ENCODE measurements at regions not wholly inside any gene's neighbourhood (a gene's known extent, or its start where the extent isn't known, plus 50 kb on each side); places are given as distances from the start of the nearest gene placed in this dataset.

DNA sequence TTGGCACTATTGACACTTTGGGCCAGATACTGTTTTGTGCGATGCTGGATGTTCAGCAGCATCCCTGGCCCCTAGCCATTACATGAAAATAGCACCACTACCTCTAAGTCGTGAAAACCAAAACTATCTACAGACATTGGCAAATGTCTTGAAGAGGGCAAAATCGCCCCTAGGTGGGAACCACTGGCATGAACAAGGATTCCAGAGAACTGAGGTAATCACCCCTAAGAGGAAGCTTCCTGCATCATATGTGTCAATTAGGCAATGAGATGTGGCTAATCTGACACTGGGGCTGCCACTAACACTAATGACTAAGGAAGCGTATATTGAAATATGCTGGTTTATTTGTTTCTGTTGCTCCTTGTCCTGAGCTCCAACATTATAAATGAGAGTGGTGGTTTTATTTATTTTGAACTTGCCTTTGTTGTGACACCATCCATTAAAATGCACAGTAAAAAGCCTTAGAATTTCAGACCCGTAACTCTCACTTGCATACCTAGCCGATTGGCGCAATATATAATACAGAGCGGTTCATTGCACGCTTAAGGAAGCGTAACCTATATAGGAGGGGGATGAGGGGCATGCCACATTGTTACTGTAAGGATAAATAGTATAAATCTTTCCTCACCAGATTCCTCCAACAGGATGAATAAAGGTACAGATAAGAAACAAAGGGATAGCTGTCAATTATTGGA, 299.8 kb upstream of the CNTN4 start:
- Mint-ChIP-seq H3K36me3 (ENCODE audit: low read depth) (no peaks in the 10 kb centered on the region), H3K27me3 (no peaks in the 10 kb centered on the region), H3K4me1 (no peaks in the 10 kb centered on the region), H3K9me3 (peaks cover 5% of the 10 kb centered on the region), H3K27ac (no peak overlapping the region), H3K4me3 (no peak overlapping the region)
- POLR2A ChIA-PET = no interaction called here
- DNase-seq (no peak), ATAC-seq (ENCODE audit: low read depth) (no peak)
- intact Hi-C loops (cut with micrococcal nuclease) = no loop called here
- TF ChIP-seq, protein P1, sequence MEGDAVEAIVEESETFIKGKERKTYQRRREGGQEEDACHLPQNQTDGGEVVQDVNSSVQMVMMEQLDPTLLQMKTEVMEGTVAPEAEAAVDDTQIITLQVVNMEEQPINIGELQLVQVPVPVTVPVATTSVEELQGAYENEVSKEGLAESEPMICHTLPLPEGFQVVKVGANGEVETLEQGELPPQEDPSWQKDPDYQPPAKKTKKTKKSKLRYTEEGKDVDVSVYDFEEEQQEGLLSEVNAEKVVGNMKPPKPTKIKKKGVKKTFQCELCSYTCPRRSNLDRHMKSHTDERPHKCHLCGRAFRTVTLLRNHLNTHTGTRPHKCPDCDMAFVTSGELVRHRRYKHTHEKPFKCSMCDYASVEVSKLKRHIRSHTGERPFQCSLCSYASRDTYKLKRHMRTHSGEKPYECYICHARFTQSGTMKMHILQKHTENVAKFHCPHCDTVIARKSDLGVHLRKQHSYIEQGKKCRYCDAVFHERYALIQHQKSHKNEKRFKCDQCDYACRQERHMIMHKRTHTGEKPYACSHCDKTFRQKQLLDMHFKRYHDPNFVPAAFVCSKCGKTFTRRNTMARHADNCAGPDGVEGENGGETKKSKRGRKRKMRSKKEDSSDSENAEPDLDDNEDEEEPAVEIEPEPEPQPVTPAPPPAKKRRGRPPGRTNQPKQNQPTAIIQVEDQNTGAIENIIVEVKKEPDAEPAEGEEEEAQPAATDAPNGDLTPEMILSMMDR (IDR thresholded peaks at IDR 0.05) = no peak
- CTCF ChIA-PET = no interaction called here

DNA sequence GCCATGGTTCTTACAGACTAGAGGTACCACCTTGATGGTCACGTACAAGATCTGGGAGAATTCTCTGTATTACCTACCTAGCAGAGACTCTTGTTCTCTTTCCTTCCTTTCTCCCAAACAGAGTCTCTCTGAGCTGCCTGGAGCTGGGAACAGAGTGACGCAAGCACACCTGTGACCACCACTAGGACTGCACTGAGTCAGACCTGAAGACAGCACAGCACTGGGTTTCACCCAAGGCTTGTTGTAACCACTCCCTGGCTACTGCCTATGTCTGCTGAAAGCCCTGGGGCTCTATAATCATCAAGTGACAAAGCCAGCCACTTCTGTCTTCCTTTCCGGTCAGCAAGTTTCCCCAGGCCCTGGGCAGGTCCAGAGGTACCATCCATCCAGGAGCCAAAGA, 293.3 kb upstream of the CNTN4 start:
- ChIA-PET POLR2A (no interaction called here), CTCF (no interaction called here)
- Mint-ChIP-seq H3K36me3 (ENCODE audit: low read depth) (no peaks in the 10 kb centered on the region), H3K9me3 (peaks cover 12% of the 10 kb centered on the region), H3K4me1 (no peaks in the 10 kb centered on the region), H3K4me3 (no peak overlapping the region), H3K27ac (no peak overlapping the region), H3K27me3 (no peaks in the 10 kb centered on the region)
- TF ChIP-seq, protein P1 (IDR thresholded peaks at IDR 0.05) = no peak
- no peak for DNase-seq
- intact Hi-C loops (cut with micrococcal nuclease) = no loop called here
- ATAC-seq (ENCODE audit: low read depth) = no peak

DNA sequence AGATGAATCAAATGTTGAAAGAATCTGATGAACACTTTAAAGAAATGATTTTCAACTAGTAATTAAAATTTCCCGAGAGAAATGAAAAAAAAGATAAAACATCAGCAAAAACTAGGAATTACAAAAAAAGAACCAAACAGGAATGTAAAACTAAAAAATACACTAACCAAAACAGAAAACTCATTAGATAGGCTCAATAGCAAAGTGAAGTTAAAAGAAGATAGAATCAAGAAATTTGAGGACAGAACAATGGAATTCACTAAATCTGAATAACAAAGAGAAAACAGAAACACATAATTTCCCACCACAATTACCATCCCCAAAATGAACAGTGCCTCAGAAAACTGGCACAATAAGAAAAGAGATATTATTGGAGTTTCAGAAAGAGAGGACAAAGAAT, 290.1 kb upstream of the CNTN4 start:
- peaks cover 8% of the 10 kb centered on the region for H3K9me3 Mint-ChIP-seq
- intact Hi-C loops (cut with micrococcal nuclease) = no loop called here
- no peaks in the 10 kb centered on the region for H3K36me3 Mint-ChIP-seq (ENCODE audit: low read depth)
- H3K4me3 Mint-ChIP-seq = no peak overlapping the region
- H3K27me3 Mint-ChIP-seq = no peaks in the 10 kb centered on the region
- no peak for DNase-seq
- no peak overlapping the region for H3K27ac Mint-ChIP-seq
- ATAC-seq (ENCODE audit: low read depth) = no peak
- POLR2A ChIA-PET = no interaction called here
- TF ChIP-seq, protein P1 (IDR thresholded peaks at IDR 0.05) = no peak
- CTCF ChIA-PET = no interaction called here
- no peaks in the 10 kb centered on the region for H3K4me1 Mint-ChIP-seq

DNA sequence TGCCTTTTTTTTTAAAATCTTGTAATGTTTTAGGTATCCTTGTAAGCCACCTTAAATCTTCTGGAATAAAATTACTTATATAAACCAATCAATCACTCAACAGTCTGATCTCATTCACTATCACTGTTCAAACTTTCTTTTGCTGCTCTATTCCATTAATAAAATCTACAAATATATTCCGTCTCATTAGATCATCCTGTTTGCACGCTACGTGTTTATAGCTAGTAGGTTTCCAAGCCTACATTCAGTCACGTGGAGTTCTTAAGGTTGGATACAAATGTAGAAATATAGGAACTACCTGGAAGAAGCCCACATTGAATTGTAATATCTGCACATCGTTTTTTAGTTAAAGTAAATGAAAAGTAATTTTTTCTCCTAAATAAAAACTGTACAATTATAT, 274.8 kb upstream of the CNTN4 start:
- no peaks in the 10 kb centered on the region for H3K4me1 Mint-ChIP-seq
- no peaks in the 10 kb centered on the region for H3K27me3 Mint-ChIP-seq
- no peaks in the 10 kb centered on the region for H3K36me3 Mint-ChIP-seq (ENCODE audit: low read depth)
- no peak for DNase-seq
- H3K9me3 Mint-ChIP-seq = no peaks in the 10 kb centered on the region
- no peak overlapping the region for H3K4me3 Mint-ChIP-seq
- ChIA-PET CTCF (no interaction called here), POLR2A (no interaction called here)
- TF ChIP-seq, protein P1 (IDR thresholded peaks at IDR 0.05) = no peak
- intact Hi-C loops (cut with micrococcal nuclease) = no loop called here
- ATAC-seq (ENCODE audit: low read depth) = no peak
- H3K27ac Mint-ChIP-seq = no peak overlapping the region

DNA sequence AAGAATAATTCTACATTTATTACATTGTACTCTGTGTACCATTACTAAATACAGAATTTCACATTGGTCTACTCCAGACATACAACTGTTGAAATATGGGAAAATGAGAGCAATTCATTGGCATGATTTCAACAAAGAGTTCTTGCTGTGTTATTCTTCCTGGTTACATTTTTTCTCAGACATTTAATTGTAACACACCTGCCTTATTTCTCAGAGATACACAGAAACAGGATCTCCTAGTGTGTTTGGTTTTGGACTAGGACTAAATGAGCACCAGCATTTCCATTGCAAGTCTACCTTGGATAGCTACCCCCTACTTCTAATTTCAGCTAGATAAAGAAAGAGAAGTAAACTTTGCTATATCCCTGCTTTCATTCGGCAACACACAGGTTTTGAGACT, 274.3 kb upstream of the CNTN4 start:
- H3K27me3 Mint-ChIP-seq = no peaks in the 10 kb centered on the region
- no peaks in the 10 kb centered on the region for H3K9me3 Mint-ChIP-seq
- ChIA-PET CTCF (no interaction called here), POLR2A (no interaction called here)
- no peak overlapping the region for H3K4me3 Mint-ChIP-seq
- ATAC-seq (ENCODE audit: low read depth) (no peak), DNase-seq (no peak)
- TF ChIP-seq, protein P1 (IDR thresholded peaks at IDR 0.05) = no peak
- H3K36me3 Mint-ChIP-seq (ENCODE audit: low read depth) = no peaks in the 10 kb centered on the region
- H3K27ac Mint-ChIP-seq = no peak overlapping the region
- intact Hi-C loops (cut with micrococcal nuclease) = no loop called here
- H3K4me1 Mint-ChIP-seq = no peaks in the 10 kb centered on the region
